HG02973 (cell line): ENCODE measurements at regions not wholly inside any gene's neighbourhood (a gene's known extent, or its start where the extent isn't known, plus 50 kb on each side); places are given as distances from the start of the nearest gene placed in this dataset.
"Not testable (repeated sequence)": the region's sequence is repeated elsewhere in the genome, so short reads cannot be mapped to it uniquely, and the experiment has no call there.

Source experiments
- ATAC-seq: cut with Tn5 transposase; IDR thresholded peaks from one replicate; pipeline ENCODE4 v1.9.1; 2021; ENCODE audit warnings: moderate library complexity; ENCODE audit not compliant: unreplicated experiment

GRCh38 chr11:86148345-86148747, 79.5 kb upstream of the PICALM start:
- ATAC-seq: no peak

- no peak for ATAC-seq
Observed at GRCh38 chr11:86147004-86147403, 78.1 kb upstream of the PICALM start.

GRCh38 chr11:86145439-86146156, 76.7 kb upstream of the PICALM start:
- no peak for ATAC-seq

GRCh38 chr11:86144846-86145245, 76.0 kb upstream of the PICALM start:
- ATAC-seq: no peak

- not testable (repeated sequence) for ATAC-seq
Observed at GRCh38 chr11:86144087-86144486, 75.2 kb upstream of the PICALM start.

- no peak for ATAC-seq
Observed at GRCh38 chr11:86143087-86144030, 74.5 kb upstream of the PICALM start.

GRCh38 chr11:86142170-86142569, 73.3 kb upstream of the PICALM start:
- no peak for ATAC-seq

- no peak for ATAC-seq
Observed at GRCh38 chr11:86141727-86142126, 72.8 kb upstream of the PICALM start.

- no peak for ATAC-seq
Observed at GRCh38 chr11:86140334-86140990, 71.6 kb upstream of the PICALM start.

- ATAC-seq: peak; percentile 61
Observed at GRCh38 chr11:86138958-86139357, 70.1 kb upstream of the PICALM start.

- ATAC-seq: no peak
Observed at GRCh38 chr11:86136538-86136937, 67.7 kb upstream of the PICALM start.

- no peak for ATAC-seq
Observed at GRCh38 chr11:86135319-86135714, 66.4 kb upstream of the PICALM start.

GRCh38 chr11:86134580-86135318, 65.9 kb upstream of the PICALM start:
- ATAC-seq: no peak

GRCh38 chr11:86132667-86133249, 63.9 kb upstream of the PICALM start:
- no peak for ATAC-seq

GRCh38 chr11:86129740-86130540, 61.1 kb upstream of the PICALM start:
- no peak for ATAC-seq

- ATAC-seq: no peak
Observed at GRCh38 chr11:86128914-86129313, 60.0 kb upstream of the PICALM start.

GRCh38 chr11:86126862-86127261, 58.0 kb upstream of the PICALM start:
- ATAC-seq: no peak

- ATAC-seq: peak; percentile 64
Observed at GRCh38 chr11:86124251-86125233, 55.7 kb upstream of the PICALM start.
